HuH-7 (cell line): ENCODE measurements at regions not wholly inside any gene's neighbourhood (a gene's known extent, or its start where the extent isn't known, plus 50 kb on each side); places are given as distances from the start of the nearest gene placed in this dataset.
A peak's percentile ranks its signal among the peaks of the same experiment; 100 is the strongest.
"Not testable (repeated sequence)": the region's sequence is repeated elsewhere in the genome, so short reads cannot be mapped to it uniquely, and the experiment has no call there.

Experiments
- DNase-seq: peaks from one replicate; pipeline ENCODE4 v3.0.0; 2011; ENCODE audit warnings: low spot score

DNA sequence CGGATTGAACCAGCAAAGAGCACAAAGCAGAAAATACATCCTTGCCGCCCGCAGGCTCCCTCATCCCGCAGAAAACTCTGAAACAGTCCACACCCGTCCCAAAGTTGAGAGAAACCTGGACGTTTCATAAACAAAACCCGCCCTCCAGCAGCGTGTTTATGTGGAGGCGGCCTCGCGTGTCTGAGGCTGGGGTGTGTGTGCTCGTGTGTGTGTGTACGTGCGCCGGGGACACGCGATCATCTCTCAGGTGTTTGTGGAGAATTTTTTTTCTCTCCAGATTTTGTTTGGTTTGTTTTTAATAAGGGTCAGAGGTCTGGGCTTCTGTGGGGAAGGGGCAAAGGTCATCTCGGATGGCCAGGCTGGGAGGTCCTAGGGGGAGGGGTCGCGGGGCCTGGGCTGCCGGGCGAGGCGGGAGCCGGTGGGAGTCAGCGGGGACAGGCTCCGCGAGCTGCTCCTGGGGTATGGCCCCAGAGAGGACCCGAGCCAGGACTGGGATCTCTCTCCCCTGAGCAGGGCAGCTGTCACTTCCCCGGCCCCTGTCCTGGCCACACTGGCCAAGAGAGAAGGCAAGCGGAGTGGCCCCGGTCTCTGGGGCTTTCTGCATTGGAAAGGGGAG, 206.4 kb downstream of the C9orf50 start:
- DNase-seq = peak; percentile 83

DNA sequence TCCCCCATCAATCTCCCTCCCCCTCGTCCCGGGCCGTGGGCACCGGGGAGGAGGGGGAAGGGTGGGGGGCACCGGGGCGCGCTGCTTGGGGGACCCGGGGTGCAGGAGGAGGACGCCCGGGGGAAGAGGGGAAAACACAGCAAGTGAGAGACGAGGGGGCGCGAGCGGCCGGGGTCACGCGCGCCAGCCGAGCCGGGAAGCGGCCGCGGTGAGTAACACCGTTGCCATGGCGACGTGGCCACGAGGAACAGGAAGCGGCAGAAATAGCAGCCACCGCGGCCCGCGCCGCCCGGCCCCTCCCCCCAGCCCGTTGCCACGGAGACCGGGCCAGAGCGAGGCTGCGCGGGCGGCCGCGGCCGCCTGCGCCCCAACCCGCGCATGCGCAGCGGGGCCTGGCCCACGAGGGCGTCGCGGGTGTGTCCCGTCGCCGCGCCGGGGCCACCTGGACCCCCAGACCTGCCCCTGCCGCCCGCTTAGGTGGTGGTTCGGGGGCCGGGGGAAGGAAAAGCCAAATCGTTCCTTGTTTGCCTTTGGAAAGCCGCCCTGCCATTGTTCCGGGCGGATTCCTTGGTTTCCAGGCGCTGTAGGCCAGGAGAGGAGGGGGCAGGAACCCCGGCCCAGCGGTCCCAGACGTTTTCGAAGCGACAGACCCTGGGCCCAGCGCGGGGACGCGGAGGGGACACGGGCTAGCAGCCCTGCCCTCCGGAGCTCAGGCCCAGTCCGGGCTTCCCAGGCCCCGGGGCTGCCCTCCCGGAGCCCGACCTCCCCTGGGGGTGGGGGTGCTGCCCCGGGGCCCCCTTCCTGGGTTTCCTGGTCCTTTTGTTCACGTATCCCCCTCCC, 207.1 kb downstream of the C9orf50 start:
- DNase-seq = peak; percentile 94

DNA sequence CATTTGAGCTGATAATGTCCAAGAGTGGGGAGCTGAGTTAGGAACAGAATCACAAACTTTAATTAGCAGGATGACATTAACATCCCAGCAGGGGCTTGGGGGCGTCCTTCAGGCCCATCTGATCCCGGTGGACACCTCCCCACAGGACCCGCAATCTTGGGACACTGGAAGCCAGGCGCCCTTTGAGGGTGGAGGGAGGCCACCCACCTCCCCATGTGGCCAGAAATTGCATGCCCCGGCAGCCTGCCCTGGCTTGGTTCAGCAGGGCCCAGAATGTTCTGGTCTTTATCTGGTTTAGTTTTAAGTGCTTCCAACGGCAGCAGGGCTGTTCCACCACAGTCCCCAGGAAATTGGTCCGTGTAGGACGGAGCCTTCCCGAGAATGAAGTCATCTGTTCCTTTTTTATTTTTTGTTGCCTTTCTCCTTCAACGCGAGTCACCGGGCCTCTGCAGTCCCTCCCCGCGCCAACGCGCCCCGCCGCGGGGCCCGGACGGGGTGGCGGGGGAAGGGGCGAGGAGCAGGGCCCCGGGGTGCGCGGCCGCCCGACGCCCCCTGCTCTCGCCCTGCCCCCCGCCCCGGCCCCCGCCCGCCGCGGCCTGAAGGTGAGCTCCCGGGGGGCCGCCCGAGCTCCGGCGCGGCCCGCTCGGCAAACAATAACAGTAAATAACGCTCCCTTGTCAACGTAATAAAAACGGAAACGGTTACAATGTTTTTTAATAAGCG, 207.9 kb downstream of the C9orf50 start:
- no peak for DNase-seq

DNA sequence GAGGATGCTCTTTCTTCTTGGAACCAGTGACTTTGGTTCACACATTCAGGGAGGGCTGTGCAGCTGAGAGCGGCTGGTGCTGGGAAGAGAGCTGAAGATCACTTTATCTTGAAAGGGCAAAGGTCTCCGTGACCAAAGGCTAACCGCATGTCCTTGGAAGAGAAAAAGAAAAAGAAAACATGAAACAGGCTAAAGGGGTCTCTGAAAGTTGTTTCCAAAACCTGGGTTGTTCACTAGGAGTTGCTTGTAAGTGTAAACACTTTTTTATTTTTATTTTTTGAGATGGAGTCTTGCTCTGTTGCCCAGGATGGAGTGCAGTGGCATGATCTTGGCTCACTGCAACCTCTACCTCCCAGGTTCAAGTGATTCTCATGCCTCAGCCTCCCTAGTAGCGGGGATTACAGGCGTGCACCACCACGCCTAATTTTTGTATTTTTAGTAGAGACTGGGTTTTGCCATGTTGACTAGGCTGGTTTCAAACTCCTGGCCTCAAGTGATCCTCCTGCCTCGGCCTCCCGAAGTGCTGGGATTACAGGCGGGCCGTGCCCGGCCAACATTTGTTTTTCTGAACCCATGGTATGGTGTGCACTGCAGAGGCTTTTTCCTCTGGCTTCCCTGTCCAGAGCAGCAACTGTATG, 208.6 kb downstream of the C9orf50 start:
- not testable (repeated sequence) for DNase-seq

DNA sequence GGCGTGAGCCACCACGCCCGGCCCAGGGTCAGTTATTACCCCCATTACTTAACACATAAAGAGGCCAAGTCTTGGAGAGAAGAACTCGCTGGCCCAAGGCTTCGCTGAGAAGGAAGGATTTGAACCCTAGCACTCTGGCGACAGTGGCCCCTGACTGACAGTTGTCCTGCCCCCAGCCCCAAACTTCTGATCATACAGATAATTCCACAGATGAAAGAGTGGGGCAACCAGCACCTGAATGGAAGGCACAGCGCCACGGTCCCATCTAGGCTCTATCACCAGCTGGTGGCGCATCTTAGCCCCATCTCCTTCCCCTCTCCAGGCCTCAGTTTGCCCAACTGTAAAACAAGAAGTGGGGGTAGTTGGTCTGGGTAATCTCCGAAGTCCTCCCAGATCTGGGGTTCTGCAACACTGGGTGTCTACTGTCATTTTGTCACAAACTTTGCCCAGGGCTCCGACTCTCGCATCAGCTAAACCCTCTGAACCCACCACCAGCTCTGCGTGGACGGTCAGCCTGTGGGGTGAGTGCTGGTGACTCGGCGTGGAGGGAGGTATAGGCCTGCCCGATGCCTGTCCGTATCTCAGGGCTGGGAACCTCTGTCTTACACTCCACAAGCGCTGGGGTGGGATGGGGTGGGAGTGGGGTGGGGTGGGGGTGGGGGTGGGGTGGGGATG, 209.3 kb downstream of the C9orf50 start:
- DNase-seq = no peak

DNA sequence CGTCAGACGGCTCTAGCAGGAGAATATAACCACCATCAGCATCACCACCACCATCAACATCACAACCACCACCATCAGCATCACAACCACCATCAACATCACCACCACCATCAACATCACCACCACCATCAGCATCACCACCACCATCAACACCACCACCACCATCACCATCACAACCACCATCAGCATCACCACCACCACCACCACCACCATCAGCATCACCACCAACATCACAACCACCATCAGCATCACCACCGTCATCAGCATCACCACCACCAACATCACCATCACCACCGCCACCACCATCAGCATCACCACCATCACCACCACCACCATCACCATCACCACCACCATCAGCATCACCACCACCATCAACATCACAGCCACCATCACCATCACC, 210.7 kb downstream of the C9orf50 start:
- no peak for DNase-seq

DNA sequence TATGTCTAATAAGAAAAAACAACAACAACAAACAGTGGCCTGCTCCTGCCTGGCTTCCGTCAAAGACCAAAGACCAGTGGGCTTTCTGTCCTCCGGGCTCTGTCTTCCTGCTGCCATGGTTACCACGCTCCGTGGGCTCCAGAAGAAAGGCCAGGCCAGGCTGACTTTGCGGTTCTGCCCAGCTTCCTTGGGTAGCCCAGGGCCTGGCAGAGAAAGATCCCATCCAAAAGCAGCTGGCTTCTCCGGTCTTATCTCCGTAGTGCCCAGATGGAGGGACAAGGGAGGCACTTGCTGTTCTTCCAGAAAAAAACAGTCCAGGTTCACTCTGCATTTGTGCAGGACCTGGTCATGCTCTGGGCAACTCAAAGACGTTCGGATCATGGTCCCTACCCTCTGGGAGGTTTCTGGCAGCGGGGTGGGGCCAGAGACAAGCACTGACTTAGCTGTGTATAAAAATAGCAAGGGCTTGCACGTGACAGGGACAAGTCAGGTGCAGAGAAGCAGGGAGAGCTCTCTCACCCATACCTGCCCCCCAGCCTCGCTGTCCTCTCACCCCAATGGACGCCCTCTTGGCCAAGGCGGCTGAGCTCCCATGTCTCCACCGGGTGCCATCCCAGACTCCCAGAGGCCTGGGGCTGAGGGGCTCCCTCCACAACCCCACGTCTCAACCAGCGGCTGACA, 212.2 kb downstream of the C9orf50 start:
- DNase-seq = no peak

DNA sequence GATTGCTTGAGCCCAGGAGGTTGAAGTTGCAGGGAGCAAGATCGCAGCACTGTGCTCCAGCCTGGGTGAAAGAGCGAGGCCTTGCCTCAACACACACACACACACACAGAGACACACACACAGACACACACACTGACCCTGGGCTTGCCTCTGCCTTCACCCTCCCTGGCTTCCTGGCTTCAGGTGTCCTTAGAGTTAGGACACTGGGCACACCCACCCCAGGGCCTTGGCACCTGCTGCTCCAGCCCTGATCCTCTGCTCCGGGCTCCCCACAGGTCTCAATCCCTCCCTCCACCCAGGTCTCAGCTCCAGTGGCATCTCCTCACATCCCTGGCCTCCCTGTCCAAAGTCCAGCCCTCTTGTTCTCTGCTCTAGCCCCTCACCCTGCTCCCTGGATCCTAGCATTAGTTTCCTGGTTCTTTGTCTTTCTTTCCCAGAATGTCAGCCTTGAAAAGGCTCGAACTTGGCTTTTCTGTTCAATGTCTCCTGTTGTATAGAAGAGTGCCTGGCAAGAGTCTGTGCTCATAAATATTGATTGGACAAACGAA, 212.9 kb downstream of the C9orf50 start:
- DNase-seq = peak; percentile 79

DNA sequence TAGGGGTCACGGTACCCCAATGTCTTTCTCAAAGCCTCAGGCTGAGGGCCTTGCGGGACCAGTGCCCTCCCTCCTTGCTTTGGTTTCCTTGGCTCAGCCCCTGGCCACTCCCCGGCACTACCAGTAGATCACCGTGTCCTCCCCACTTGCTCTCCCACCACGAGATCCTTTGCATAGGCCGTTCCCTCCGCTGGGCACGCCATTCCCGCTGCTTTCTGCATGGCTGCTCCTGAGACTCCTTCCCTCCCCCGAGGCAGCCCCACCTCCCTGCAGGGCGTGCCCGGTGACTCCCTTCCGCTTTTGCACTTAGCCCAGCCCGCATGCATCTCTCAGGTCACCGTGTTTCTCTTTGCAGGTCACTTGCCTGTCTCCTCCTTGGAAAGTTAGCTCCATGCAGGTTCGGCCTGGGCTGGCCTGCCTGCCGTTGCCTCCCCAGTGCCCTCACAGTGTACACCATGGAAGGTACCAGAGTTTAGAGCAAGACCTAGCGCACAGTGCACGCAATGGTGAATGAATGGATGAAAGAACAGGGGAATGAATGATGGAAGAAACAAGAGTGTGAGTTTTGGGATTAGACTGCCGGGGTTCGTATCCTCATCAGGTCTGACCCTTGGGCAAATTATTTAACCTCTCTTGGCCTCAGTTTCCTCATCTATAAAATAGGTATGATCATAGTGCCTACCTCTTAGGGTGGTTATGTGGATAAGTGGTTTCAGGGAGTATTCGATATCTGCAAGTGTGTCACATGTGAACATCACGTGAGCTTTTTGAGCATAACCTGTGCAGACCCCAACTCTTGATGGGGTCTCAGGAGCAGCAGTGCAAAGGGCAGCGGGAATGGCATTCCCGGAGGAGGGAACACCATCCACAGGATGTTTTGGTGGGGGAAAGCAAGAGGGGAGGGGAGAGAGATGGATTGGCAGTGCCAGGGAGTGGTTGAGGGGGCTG, 214.3 kb downstream of the C9orf50 start:
- no peak for DNase-seq

DNA sequence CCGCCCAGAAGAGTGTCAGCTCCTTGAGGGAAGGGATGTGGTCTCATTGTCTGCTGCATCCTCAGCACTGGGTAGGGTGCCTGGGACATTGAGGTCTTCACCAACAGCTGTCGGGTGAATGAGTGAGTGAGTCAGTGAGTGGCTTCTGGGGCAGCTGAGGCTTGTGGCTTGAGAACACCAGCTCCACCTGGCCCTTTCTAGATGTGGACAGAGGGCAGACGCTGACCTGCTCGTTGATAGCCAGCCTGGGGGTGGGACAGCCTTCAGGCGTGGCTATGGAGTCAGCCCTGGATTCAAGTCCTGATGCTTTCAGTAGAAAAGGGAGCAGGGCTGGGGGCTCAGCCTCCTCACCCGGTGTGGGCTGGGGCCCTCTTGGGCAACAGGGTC, 215.1 kb downstream of the C9orf50 start:
- no peak for DNase-seq

DNA sequence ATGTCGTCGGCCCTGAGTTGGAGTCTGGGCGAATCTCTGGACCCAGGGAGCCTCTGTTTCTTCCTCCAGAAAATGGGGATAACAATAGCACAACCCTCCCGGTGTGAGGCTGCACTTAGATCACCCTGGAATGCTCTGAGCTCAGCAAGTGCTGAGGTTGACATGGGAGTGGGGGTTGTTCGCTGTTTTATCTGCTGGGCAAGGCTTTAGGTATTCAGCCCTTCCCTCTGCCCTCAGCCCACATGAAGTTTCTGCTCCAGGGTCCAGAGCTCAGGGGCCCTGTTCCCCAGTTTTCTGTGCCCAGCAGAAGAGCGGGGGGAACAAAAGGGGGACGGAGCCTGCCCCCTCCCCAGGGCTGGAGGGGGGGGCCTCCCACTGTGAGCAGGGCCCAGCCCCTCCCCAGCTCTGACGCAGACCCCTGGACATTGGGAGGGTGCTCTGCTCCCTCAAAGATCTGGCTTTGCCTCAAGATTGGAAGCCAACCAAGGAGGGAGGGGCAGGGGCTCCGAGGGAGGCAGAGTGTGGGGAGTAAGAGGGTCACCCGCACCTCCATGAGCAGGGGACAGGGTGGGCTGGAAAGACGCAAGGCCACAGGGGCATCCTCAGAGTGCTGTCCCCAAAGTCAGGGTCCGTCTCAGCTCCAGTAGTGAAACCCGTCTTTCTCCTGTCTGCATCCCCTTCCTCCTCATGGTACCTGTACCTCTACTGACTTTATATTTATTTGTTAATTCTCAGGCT, 215.6 kb downstream of the C9orf50 start:
- no peak for DNase-seq

DNA sequence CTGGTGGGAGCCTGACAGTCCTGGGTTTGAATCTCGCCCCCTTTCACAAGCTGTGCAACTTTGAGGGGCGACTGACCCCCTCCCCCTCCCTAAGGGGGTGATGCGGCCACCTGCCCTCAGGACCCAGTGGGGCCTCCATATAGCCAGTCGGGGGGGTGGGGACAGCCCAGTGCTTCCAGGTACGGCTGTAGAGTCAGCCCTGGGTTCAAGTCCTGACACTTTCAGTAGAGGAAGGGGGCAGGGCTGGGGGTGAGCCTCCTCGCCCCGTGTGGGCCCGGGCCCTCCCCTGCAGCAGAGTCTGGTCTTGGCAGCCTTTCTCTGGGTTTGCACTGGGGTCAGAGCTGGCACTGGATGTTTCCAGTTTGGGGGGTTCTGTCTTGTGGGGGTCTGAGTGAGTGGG, 216.3 kb downstream of the C9orf50 start:
- no peak for DNase-seq

DNA sequence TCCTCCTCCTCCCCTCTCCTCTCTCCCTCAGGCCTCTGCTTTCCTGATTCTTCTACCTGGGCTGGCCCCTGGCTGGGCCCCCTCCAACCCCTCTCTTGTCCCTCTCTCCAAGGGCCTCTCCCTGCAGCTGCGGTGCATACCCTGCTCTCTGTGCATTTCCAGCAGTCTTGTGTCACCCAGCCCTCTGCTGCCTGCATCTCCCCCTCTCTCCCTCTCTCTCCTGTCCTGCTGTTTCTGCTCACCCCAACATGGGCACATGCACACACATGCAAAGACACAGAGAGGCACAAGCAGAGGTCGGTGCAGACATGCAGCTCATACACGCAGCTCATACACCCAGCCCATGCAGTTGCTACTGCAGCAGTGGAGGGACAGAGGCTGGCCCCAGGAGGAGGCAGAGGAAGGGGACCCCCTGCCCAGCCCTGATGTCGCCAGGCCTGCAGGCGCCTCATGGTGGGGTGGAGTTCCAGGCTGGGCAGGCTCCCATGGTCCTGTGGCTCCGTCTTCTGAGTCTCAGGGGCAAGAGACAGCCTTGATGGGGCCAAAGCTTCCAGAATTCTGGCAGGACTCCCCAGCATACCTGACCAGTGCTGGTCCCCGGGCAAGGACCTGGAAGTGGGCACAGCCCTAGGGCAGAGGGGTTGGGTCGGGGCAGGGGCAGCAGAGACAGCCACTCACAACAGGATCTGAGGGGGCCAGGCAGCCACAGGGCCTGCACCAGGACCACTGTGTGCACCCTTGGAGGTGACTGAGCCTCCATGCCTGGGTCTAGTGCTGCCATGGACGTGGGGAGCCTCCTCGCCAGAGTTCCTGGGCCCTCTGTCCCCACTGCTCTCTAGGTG, 216.9 kb downstream of the C9orf50 start:
- no peak for DNase-seq

DNA sequence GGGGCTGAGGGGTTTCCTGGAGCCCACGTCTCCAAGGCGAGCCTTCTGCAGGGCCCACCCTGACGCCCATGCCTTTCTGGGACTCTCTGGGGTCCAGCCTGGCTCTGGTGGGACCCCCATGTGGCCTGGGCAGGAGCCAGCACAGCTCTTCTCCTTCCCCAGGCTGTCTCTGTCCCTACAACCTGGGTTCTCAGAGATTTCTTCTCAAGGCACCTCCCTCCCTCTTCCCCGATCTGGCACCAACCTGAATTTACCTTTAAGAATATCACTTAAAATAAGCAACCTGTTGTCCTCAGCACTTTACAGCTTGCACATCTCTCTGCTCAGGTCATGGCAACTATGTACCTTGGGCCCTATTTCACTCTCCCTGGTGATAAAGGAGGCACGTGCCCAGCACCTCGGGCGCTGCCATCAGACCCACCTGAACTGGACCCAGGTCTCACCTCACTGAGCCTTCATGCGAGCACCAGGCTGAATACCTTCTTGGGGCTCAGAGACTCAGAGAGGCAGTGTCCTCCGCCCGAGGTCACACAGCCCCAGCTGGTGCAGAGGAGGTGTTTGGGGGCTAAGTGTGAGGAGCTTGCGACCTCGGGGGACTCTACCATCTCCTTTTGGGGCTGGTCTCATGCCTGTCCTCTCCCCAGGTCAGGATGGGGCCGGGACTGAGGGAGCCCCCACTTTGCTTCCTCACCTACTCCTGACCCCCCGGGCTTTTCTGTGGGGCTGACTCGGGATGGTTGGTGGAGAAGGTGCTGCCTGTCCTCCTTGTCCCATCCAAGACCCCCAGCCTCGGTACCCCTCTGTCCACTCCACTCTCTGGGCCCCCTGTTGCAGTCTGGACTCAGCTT, 217.7 kb downstream of the C9orf50 start:
- no peak for DNase-seq

DNA sequence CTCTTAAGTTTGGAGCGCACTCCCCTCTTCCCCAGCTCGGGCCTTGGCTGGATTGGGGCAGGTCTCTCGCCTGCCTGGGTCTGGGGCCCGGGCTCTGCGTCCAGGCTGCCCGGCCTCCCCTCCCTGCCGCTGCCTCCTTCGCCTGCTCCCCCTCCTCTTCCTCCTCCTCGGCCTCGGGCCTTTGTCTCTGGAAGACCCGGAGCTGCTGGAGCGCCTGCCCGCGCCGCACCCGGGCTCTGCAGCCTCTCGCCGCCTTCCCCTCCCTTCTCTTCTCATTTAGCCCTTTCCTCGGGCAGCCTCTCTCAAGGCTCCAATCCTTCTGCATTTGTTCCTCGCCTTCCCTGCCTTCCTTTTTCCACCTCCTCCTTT, 218.5 kb downstream of the C9orf50 start:
- DNase-seq = no peak

DNA sequence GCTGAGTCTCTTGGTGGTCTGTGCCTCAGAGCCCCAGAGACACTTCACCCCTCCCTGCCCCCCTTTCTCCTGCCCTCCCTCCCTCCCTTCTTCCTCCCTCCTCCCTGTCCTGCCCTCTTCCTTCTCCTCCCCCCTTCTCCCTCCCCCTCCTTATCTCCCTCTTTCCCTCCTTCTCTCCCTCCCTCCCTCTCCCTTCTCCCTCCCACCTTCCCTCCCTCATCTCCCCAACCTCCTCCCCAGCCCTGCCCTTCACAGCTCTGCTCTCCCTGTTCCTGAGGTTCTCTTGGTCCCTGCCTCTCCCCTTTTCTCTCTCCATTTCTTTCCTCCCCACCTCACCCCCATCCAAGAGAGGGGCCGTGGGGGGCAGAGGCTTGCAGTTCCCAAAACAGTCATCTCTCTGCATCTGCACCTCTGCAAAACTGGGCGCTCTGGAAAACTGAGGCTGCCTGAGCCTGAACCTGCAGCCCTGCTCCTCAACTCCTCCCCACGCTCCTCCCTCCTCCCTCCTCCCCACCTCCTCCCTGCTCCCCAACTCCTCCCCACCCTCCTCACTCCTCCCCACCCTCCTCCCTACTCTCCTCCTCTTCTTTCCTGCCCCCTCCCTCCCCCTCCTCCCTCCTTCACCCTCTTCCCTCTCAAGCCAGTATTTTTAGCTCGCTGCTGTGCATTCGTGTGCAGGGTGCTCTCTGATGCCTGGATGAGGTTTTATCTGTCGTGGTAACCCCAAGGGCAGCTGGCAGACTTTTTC, 219.1 kb downstream of the C9orf50 start:
- no peak for DNase-seq
